Gastrocnemius medialis (tissue), 4 donors: ENCODE measurements at regions not wholly inside any gene's neighbourhood (a gene's known extent, or its start where the extent isn't known, plus 50 kb on each side); places are given as distances from the start of the nearest gene placed in this dataset.

Experiments used
- ATAC-seq, 2 donors: fragments of 150-250 bp; one replicate each; pipeline ENCODE4 v1.9.1; 2016
- DNase-seq, 2 donors: peaks; one replicate each; pipeline ENCODE4 v3.0.0-alpha.2; 2019
- H3K27ac ChIP-seq, 4 donors: fragments of 200-600 bp; sonication (generic); 1 replicate in 1 of 4; 2 replicates in 3 of 4; pipeline ENCODE4 v1.5.1; 2016 to 2018; ENCODE audit warnings: mild to moderate bottlenecking in 2 of 4, moderate library complexity in 1 of 4
- H3K27me3 ChIP-seq, 3 donors: fragments of 200-600 bp; sonication (generic) in 2 of 3; 1 replicate in 1 of 3; 2 replicates in 2 of 3; pipeline versions ENCODE4 v1.5.1 to v1.6.0; 2016 to 2019; ENCODE audit warnings: mild to moderate bottlenecking in 1 of 3, moderate library complexity in 1 of 3
- H3K36me3 ChIP-seq, 2 donors: fragments of 200-600 bp; sonication (generic) in 1 of 2; one replicate each; pipeline ENCODE4 v1.5.1; 2017 to 2018
- H3K4me1 ChIP-seq, 2 donors: fragments of 200-600 bp; sonication (generic) in 1 of 2; one replicate each; pipeline ENCODE4 v1.5.1; 2016 to 2017; ENCODE audit warnings: mild to moderate bottlenecking in 2 of 2
- H3K4me3 ChIP-seq, 4 donors: fragments of 200-600 bp; sonication (generic) in 3 of 4; 1 replicate in 1 of 4; 2 replicates in 3 of 4; pipeline ENCODE4 v1.5.1; 2016 to 2019; ENCODE audit warnings: mild to moderate bottlenecking in 2 of 4
- H3K9me3 ChIP-seq, 3 donors: fragments of 200-600 bp; sonication (generic) in 2 of 3; 1 replicate in 1 of 3; 2 replicates in 2 of 3; pipeline ENCODE4 v1.5.1; 2016 to 2019
- CTCF ChIP-seq, 5 experiments: fragments of 450-650 bp in 3 of 5; fragments of 200-600 bp in 2 of 5; sonication (generic) in 2 of 5; IDR thresholded peaks in 4 of 5; conservative IDR thresholded peaks in 1 of 5; 1 replicate in 4 of 5; 2 replicates in 1 of 5; pipeline ENCODE4 v1.5.1; 2016 to 2019; ENCODE audit warnings: antibody characterized with exemption in 5 of 5, mild to moderate bottlenecking in 3 of 5, moderate library complexity in 3 of 5
- POLR2A ChIP-seq, 2 donors: fragments of 450-650 bp; IDR thresholded peaks; one replicate each; pipeline ENCODE4 v1.6.1; 2017; ENCODE audit warnings: antibody characterized with exemption in 2 of 2, mild to moderate bottlenecking in 2 of 2, moderate library complexity in 2 of 2
- in situ Hi-C, 4 donors: fragments of 200-750 bp; cut with MboI; loops; one replicate each; pipeline versions ENCODE4 v1.15.0 to v1.8.0; 2017; ENCODE audit warnings: low sequenced_read_pairs in 4 of 4
- intact Hi-C: fragments of 100-400 bp; cut with DNase I; formaldehyde crosslinking; loops from one replicate; pipeline ENCODE4 v1.15.1; 2023; ENCODE audit warnings: low total_unique reads

GRCh38 chr4:147175460-147176025 is 229.9 kb upstream of the TTC29 start:
- Histone ChIP-seq H3K27ac (no peak overlapping the region), H3K4me3 (no peak overlapping the region), H3K27me3 (no peaks in the 10 kb centered on the region), H3K4me1 (no peaks in the 10 kb centered on the region), H3K36me3 (no peaks in the 10 kb centered on the region), H3K9me3 (no peaks in the 10 kb centered on the region)
- in situ Hi-C loops (no loop called here), intact Hi-C loops (no loop called here)
- no peak for DNase-seq
- no peak for TF ChIP-seq POLR2A (IDR thresholded peaks at IDR 0.05)
- no peak for TF ChIP-seq CTCF (IDR thresholded peaks at IDR 0.05 in 4 of 5, conservative IDR thresholded peaks at IDR 0.05 in 1 of 5)
- ATAC-seq: no peak

GRCh38 chr4:147182041-147182440 is 236.4 kb upstream of the TTC29 start:
- TF ChIP-seq CTCF (IDR thresholded peaks at IDR 0.05 in 4 of 5, conservative IDR thresholded peaks at IDR 0.05 in 1 of 5) (no peak), POLR2A (IDR thresholded peaks at IDR 0.05) (no peak)
- intact Hi-C loops (no loop called here), in situ Hi-C loops (no loop called here)
- no peaks in the 10 kb centered on the region for H3K36me3 ChIP-seq
- no peak overlapping the region for H3K4me3 ChIP-seq
- DNase-seq (no peak), ATAC-seq (no peak)
- no peaks in the 10 kb centered on the region for H3K9me3 ChIP-seq
- no peak overlapping the region for H3K27ac ChIP-seq
- no peaks in the 10 kb centered on the region for H3K27me3 ChIP-seq
- no peaks in the 10 kb centered on the region for H3K4me1 ChIP-seq

- intact Hi-C loops (no loop called here), in situ Hi-C loops (no loop called here)
- Histone ChIP-seq H3K4me3 (no peak overlapping the region), H3K36me3 (no peaks in the 10 kb centered on the region), H3K9me3 (no peaks in the 10 kb centered on the region), H3K27ac (no peak overlapping the region), H3K4me1 (no peaks in the 10 kb centered on the region), H3K27me3 (no peaks in the 10 kb centered on the region)
- TF ChIP-seq POLR2A (IDR thresholded peaks at IDR 0.05) (no peak), CTCF (IDR thresholded peaks at IDR 0.05 in 4 of 5, conservative IDR thresholded peaks at IDR 0.05 in 1 of 5) (no peak)
- no peak for ATAC-seq
- DNase-seq: no peak
Measured at GRCh38 chr4:147192679-147193078, 247.0 kb upstream of the TTC29 start.

- no peak overlapping the region for H3K4me3 ChIP-seq
- no peaks in the 10 kb centered on the region for H3K27me3 ChIP-seq
- no peaks in the 10 kb centered on the region for H3K36me3 ChIP-seq
- H3K27ac ChIP-seq: no peak overlapping the region
- DNase-seq: no peak
- H3K4me1 ChIP-seq: no peaks in the 10 kb centered on the region
- in situ Hi-C loops (no loop called here), intact Hi-C loops (no loop called here)
- ATAC-seq: no peak
- TF ChIP-seq POLR2A (IDR thresholded peaks at IDR 0.05) (no peak), CTCF (IDR thresholded peaks at IDR 0.05 in 4 of 5, conservative IDR thresholded peaks at IDR 0.05 in 1 of 5) (no peak)
- H3K9me3 ChIP-seq: no peaks in the 10 kb centered on the region
Measured at GRCh38 chr4:147194114-147194513, 248.4 kb upstream of the TTC29 start.

GRCh38 chr4:147194604-147195003 is 248.9 kb upstream of the TTC29 start:
- TF ChIP-seq CTCF (IDR thresholded peaks at IDR 0.05 in 4 of 5, conservative IDR thresholded peaks at IDR 0.05 in 1 of 5): no peak
- no peak for TF ChIP-seq POLR2A (IDR thresholded peaks at IDR 0.05)
- Histone ChIP-seq H3K27me3 (no peaks in the 10 kb centered on the region), H3K4me3 (no peak overlapping the region), H3K4me1 (no peaks in the 10 kb centered on the region), H3K36me3 (no peaks in the 10 kb centered on the region), H3K27ac (no peak overlapping the region), H3K9me3 (no peaks in the 10 kb centered on the region)
- ATAC-seq: no peak
- in situ Hi-C loops (no loop called here), intact Hi-C loops (no loop called here)
- DNase-seq: no peak
